Neural progenitor cell (in vitro differentiated cells): ENCODE measurements at regions not wholly inside any gene's neighbourhood (a gene's known extent, or its start where the extent isn't known, plus 50 kb on each side); places are given as distances from the start of the nearest gene placed in this dataset.

ENCODE experiments used
- EZH2 ChIP-seq: fragments of 200-600 bp; sonication (generic); IDR thresholded peaks from 2 replicates; pipeline ENCODE4 v1.6.1; 2017; ENCODE audit warnings: antibody characterized with exemption, mild to moderate bottlenecking, moderate library complexity
- TF ChIP-seq, protein P1 (sequence below): fragments of 200-600 bp; sonication (generic); IDR thresholded peaks from 2 replicates; pipeline ENCODE4 v1.5.1; 2017; ENCODE audit warnings: antibody characterized with exemption, mild to moderate bottlenecking

DNA sequence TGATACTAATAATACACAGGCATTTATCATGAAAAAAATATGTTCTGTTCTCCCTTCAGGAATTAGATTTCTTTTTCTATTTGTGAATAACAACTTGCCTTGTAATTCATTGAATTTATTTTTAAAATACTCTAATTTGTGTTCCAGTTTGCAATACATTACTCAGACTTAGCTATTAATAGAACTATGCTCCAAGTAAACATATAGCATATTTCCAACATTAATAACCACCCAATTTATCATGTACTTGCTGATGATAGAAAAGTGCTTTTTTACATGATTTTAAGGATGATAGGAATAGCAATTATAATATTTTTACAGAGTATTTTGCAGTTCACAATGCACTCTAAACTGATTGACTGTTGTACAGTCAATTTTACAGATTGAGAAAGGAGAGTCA lies 338.8 kb upstream of the SEMA3D start:
- TF ChIP-seq EZH2, result no peak
- TF ChIP-seq, protein P1, sequence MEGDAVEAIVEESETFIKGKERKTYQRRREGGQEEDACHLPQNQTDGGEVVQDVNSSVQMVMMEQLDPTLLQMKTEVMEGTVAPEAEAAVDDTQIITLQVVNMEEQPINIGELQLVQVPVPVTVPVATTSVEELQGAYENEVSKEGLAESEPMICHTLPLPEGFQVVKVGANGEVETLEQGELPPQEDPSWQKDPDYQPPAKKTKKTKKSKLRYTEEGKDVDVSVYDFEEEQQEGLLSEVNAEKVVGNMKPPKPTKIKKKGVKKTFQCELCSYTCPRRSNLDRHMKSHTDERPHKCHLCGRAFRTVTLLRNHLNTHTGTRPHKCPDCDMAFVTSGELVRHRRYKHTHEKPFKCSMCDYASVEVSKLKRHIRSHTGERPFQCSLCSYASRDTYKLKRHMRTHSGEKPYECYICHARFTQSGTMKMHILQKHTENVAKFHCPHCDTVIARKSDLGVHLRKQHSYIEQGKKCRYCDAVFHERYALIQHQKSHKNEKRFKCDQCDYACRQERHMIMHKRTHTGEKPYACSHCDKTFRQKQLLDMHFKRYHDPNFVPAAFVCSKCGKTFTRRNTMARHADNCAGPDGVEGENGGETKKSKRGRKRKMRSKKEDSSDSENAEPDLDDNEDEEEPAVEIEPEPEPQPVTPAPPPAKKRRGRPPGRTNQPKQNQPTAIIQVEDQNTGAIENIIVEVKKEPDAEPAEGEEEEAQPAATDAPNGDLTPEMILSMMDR, result no peak
